HG03045 (cell line): ENCODE measurements at regions not wholly inside any gene's neighbourhood (a gene's known extent, or its start where the extent isn't known, plus 50 kb on each side); places are given as distances from the start of the nearest gene placed in this dataset.

Experiments used
- ATAC-seq: cut with Tn5 transposase; IDR thresholded peaks from one replicate; pipeline ENCODE4 v1.9.1; 2021; ENCODE audit warnings: mild to moderate bottlenecking, moderate library complexity; ENCODE audit not compliant: unreplicated experiment

- ATAC-seq: no peak
Measured at GRCh38 chr6:137688230-137688971, 178.7 kb upstream of the TNFAIP3 start.

- no peak for ATAC-seq
Measured at GRCh38 chr6:137689377-137689776, 177.7 kb upstream of the TNFAIP3 start.

- ATAC-seq: no peak
Measured at GRCh38 chr6:137690034-137690433, 177.0 kb upstream of the TNFAIP3 start.

DNA sequence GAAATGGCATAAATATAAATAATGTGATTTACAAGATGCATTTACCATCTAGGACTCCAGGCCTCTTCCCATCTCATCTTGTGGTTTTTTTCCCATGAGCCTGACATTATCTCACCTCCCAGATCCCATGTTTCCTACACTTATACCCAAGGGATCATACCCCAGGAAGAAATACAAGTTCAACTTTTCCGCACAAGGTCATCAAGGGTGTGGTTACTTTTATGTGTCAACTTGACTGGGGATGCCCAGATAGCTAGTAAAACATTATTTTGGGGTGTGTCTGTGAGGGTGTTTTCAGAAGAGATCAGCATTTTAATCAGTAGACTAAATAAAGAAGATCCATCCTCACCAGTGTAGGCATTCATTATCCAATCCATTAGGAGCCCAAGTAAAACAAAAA is 176.3 kb upstream of the TNFAIP3 start:
- no peak for ATAC-seq

DNA sequence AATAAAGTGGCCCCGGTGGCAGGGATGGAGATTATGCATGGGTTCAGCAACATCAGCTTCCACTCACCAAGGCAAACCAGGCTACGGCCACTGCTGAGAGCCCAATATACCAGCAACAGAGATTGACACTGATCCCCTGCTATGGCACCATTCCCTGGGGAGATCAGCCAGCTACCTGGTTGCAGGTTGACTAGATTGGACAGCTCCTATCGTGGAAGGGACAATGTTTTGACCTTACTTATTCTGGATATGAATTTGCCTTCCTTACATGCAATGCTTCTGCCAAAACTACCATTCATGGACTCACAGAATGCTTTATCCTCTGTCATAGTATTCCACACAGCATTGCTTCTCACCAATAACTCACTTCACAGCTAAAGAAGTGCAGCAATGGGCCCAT is 174.8 kb upstream of the TNFAIP3 start:
- no peak for ATAC-seq

DNA sequence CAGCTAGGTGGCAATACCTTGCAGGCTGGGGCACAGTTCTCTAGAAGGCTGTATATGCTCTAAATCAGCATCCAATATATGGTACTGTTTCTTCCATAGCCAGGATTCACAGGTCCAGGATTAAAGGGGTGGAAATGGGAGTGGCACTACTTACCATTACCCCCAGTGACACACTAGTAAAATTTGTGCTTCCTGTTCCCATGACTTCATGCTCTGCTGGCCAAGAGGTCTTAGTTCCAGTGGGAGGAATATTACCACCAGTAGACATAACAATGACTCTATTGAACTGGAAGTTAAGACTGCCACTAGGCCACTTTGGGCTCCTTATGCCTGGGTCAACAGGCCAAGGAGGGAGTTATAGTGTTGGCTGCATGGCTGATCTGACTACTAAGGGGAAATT is 174.3 kb upstream of the TNFAIP3 start:
- no peak for ATAC-seq

- no peak for ATAC-seq
Measured at GRCh38 chr6:137693711-137694110, 173.3 kb upstream of the TNFAIP3 start.

DNA sequence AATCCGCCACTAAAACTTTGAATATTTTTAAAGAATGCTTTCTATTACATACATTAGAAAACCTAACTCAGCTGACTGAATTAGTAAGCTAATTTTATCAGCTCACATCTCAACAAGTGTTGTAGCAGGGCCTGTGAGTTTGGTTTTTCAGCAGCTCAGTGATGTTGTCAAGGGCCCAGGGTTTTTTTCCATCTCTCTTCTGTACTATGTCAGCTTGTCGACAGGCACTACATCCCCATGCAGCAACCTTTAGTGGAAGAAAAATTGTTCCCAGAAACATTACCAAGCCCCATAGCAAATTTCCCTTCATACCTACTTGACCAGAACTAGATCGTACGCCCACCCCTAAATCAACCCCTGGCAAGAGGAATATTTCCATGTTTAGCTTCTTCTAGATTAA is 170.3 kb upstream of the TNFAIP3 start:
- ATAC-seq: no peak

- ATAC-seq: no peak
Measured at GRCh38 chr6:137697267-137697938, 169.7 kb upstream of the TNFAIP3 start.

GRCh38 chr6:137698636-137699030 is 168.4 kb upstream of the TNFAIP3 start:
- no peak for ATAC-seq

DNA sequence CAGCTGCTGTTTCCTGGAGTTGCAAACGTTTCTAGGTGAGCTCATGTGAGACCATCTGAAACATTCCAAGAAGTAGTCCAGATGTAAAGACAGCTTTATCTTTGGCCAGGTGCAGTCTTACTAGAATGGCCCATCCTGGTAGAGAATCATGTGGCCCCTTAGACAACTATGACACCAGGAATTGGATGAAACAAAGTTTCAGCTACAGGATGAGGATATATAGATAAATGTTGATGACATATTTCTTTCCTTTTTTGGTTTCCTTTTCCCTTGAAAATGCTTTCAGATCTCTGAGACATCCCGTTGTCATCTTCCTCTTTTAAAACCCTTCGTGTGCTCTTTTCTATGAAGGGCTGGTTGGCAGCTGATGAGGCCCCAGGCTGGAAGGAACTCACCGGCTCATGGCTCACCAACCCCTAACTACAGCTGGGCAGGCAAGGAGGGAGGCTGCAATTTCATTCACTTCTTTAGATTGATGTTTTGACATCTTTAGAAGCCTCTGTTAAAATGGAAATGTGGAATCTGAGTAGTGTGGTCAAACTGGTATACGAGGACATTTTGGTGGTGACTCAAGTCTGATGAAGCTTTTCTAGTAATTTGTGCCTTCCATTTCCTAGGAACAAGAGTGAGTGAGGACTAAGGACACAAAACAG is 167.9 kb upstream of the TNFAIP3 start:
- ATAC-seq: no peak

- no peak for ATAC-seq
Measured at GRCh38 chr6:137700161-137700560, 166.9 kb upstream of the TNFAIP3 start.

DNA sequence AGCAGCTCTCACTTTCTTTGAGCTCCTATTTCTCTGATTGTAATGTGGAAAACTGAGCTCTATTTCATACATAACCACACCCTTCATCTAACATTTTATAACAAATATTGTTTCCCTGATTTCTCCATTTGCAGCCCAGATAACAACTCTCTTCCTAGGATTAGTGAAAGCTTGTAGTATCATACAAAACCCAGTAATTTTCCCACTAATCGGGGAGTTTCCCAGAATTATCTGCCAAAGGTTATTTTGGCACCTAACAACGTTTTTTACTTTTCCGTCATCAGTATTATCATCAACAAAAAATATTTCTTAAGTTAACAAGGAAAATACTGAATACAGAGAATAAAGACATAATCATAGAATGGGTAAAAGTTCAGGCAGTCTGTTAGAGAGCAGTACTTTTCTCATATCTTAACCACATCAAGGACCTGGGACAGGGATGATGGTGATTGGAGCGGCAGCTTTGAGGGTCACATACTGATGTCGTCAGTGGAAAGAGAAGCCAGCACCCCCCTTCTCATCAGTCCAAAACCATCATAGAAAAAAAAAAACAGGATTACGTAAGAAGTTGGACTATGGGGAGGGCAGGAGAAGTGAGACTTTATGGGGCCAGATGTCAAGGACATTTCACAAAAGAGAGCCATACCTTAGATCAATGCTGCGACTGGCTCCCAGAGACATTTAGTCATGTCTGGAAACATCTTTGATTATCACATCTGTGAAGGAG is 166.1 kb upstream of the TNFAIP3 start:
- no peak for ATAC-seq

- ATAC-seq: no peak
Measured at GRCh38 chr6:137701942-137702341, 165.1 kb upstream of the TNFAIP3 start.

- no peak for ATAC-seq
Measured at GRCh38 chr6:137702791-137703424, 164.2 kb upstream of the TNFAIP3 start.

DNA sequence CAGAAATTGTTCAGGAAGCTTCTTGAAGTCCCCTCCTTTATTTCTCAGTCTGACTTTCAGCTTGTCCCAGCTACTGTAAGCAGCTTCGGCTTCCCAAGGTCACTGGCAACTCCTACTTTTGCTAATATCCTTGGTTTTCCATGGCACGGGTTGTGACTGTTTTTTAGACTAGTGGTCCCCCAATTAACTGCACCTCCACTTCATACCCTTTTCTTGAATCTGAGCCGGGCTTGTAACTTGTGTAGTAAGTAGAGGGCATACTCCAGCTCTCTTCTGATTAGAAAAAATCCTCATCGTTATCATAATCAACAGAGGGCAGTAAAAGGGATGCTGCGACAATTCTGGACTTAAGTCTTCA is 162.3 kb upstream of the TNFAIP3 start:
- ATAC-seq: no peak

DNA sequence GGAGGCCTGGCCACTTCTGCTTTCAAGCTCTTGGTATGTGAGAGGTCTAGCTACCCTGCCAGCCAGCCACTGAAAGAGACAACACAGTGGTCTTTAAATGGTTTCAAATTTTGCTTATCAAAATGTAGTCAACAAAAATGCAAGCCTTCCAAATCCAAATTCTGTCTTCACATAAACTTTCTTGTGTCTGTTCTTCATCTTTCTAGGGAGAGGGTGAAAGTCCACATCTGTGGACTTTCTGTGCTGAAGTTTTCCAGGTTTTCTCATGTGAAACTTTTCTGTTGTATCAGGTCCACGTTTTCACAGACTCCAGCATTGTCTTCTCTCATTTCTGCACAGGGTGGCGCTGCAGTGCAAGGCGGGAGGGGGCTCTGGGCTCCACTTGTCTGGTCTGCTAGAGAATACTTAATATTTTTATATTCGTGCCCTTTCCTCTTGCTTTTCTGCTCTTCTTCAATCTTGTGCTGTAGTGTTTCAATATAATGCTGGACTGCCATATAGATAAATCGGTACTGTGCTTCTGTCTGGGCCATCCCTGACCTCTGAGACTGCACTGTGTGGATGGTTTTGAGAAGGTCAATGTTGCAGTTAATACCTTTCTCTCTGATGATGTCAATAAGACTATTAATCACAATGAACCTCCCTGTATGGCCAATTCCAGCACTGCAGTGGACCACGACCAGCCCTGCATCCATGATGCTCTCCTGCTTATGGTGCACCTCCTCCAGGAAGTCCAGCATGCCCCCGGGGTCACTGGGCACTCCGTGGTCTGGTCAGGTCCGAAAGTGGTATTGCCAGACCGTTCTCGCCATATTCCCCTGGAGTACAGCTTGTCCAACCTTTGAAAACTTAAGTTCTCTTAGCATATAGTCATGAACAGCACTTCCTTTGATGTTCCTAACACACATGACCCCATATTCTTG is 161.6 kb upstream of the TNFAIP3 start:
- no peak for ATAC-seq

GRCh38 chr6:137706083-137706750 is 160.8 kb upstream of the TNFAIP3 start:
- no peak for ATAC-seq

GRCh38 chr6:137707038-137707589 is 159.9 kb upstream of the TNFAIP3 start:
- ATAC-seq: no peak
